Ishikawa (cell line): ENCODE measurements at regions not wholly inside any gene's neighbourhood (a gene's known extent, or its start where the extent isn't known, plus 50 kb on each side); places are given as distances from the start of the nearest gene placed in this dataset.

Source experiments
- CEBPB ChIP-seq: IDR thresholded peaks from 2 replicates; pipeline ENCODE4 v1.6.1; 2012
- CREB1 ChIP-seq: IDR thresholded peaks from 2 replicates; pipeline ENCODE4 v1.6.1; 2012; ENCODE audit warnings: low read depth
- EGR1 ChIP-seq: IDR thresholded peaks from 2 replicates; pipeline ENCODE4 v1.6.1; 2012
- EP300 ChIP-seq: IDR thresholded peaks from 2 replicates; pipeline ENCODE4 v1.6.1; 2012; ENCODE audit warnings: borderline replicate concordance
- FOXM1 ChIP-seq: IDR thresholded peaks from 2 replicates; pipeline ENCODE4 v1.6.1; 2012; ENCODE audit warnings: low read depth, borderline replicate concordance
- MAX ChIP-seq: IDR thresholded peaks from 2 replicates; pipeline ENCODE4 v1.6.1; 2012
- NFIC ChIP-seq: IDR thresholded peaks from 2 replicates; pipeline ENCODE4 v1.6.1; 2012
- RAD21 ChIP-seq: IDR thresholded peaks from 2 replicates; pipeline ENCODE4 v1.6.1; 2012; ENCODE audit warnings: low read depth
- REST ChIP-seq: IDR thresholded peaks from 2 replicates; pipeline ENCODE4 v1.6.1; 2012; ENCODE audit warnings: low read depth, mild to moderate bottlenecking
- TAF1 ChIP-seq: IDR thresholded peaks from 2 replicates; pipeline ENCODE4 v1.6.1; 2012; ENCODE audit warnings: low read depth, mild to moderate bottlenecking
- TCF12 ChIP-seq: IDR thresholded peaks from 2 replicates; pipeline ENCODE4 v1.6.1; 2012; ENCODE audit warnings: low read depth
- TEAD4 ChIP-seq: IDR thresholded peaks from 2 replicates; pipeline ENCODE4 v1.6.1; 2012
- USF1 ChIP-seq: IDR thresholded peaks from 2 replicates; pipeline ENCODE4 v1.6.1; 2012
- YY1 ChIP-seq: IDR thresholded peaks from 2 replicates; pipeline ENCODE4 v1.6.1; 2012; ENCODE audit warnings: low read depth
- ZBTB7A ChIP-seq: IDR thresholded peaks from 2 replicates; pipeline ENCODE4 v1.6.1; 2012; ENCODE audit warnings: low read depth

GRCh38 chr12:29990971-29991370, 207.2 kb upstream of the TMTC1 start:
- TF ChIP-seq USF1: no peak
- TF ChIP-seq FOXM1: no peak
- TF ChIP-seq NFIC: no peak
- no peak for TF ChIP-seq MAX
- no peak for TF ChIP-seq YY1
- TF ChIP-seq TCF12: no peak
- no peak for TF ChIP-seq CREB1
- no peak for TF ChIP-seq CEBPB
- TF ChIP-seq RAD21: no peak
- no peak for TF ChIP-seq EGR1
- TF ChIP-seq TEAD4: no peak
- no peak for TF ChIP-seq EP300
- TF ChIP-seq REST: no peak
- no peak for TF ChIP-seq ZBTB7A
- TF ChIP-seq TAF1: no peak

- no peak for TF ChIP-seq CEBPB
- TF ChIP-seq REST: no peak
- no peak for TF ChIP-seq TAF1
- no peak for TF ChIP-seq NFIC
- TF ChIP-seq CREB1: no peak
- TF ChIP-seq TCF12: no peak
- no peak for TF ChIP-seq USF1
- no peak for TF ChIP-seq TEAD4
- no peak for TF ChIP-seq EP300
- no peak for TF ChIP-seq YY1
- no peak for TF ChIP-seq RAD21
- no peak for TF ChIP-seq EGR1
- TF ChIP-seq FOXM1: no peak
- TF ChIP-seq ZBTB7A: no peak
- TF ChIP-seq MAX: no peak
Observed at GRCh38 chr12:29983851-29984250, 200.1 kb upstream of the TMTC1 start.

- TF ChIP-seq TAF1: no peak
- no peak for TF ChIP-seq ZBTB7A
- TF ChIP-seq FOXM1: no peak
- no peak for TF ChIP-seq REST
- TF ChIP-seq TCF12: no peak
- no peak for TF ChIP-seq USF1
- TF ChIP-seq YY1: no peak
- TF ChIP-seq TEAD4: no peak
- TF ChIP-seq NFIC: no peak
- no peak for TF ChIP-seq EP300
- no peak for TF ChIP-seq EGR1
- TF ChIP-seq CREB1: no peak
- TF ChIP-seq RAD21: no peak
- TF ChIP-seq MAX: no peak
- TF ChIP-seq CEBPB: no peak
Observed at GRCh38 chr12:29980304-29980703, 196.6 kb upstream of the TMTC1 start.

GRCh38 chr12:29971446-29971845, 187.7 kb upstream of the TMTC1 start:
- TF ChIP-seq TCF12 (no peak), TAF1 (no peak), YY1 (no peak), TEAD4 (no peak), NFIC (no peak), FOXM1 (no peak), CREB1 (no peak), ZBTB7A (no peak), USF1 (no peak), MAX (no peak), EP300 (no peak)
